ENCODE measurements at regions not wholly inside any gene's neighbourhood (a gene's known extent, or its start where the extent isn't known, plus 50 kb on each side); places are given as distances from the start of the nearest gene placed in this dataset.
"Not testable (repeated sequence)": the region's sequence is repeated elsewhere in the genome, so short reads cannot be mapped to it uniquely, and the experiment has no call there.

DNA sequence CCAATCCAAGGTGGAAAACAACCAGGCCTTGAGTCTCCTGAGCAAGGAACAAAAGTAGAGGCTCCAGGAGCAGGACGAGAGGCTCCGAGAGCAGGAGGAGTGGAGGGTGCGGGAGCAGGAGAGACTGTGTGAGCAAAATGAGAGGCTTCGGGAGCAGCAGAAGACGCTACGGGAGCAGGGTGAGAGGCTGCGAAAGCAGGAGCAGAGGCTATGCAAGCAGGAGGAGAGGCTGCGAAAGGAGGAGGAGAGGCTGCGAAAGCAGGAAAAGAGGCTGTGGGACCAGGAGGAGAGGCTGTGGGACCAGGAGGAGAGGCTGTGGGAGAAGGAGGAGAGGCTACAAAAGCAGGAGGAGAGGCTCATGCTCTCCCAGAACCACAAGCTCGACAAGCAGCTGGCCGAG lies 60.3 kb upstream of the UBE2Q2 start:
- H3K4me1 ChIP-seq (ENCODE audit: control insufficient read depth, insufficient read depth, low read length): no peaks in the 10 kb centered on the region
- H3K36me3 ChIP-seq (ENCODE audit: control insufficient read depth, insufficient read depth, low read length): no peaks in the 10 kb centered on the region
- BruUV-seq (replicated peaks): no TSS peak
- H3K9me3 ChIP-seq (ENCODE audit: control insufficient read depth, insufficient read depth, low read depth, low read length): no peaks in the 10 kb centered on the region
- intact Hi-C loops (cut with micrococcal nuclease; ENCODE audit: unreplicated experiment): no loop called here
- CTCF ChIA-PET: no interaction called here
- DNase-seq (ENCODE audit: low read depth, low spot score) (no peak), ATAC-seq (no peak)
- POLR2A ChIA-PET: interaction anchor here (0.6 kb wide), 1 partner anchor 25 kb away, joined by 4 read pairs; no protein-coding TSS in a partner anchor
- in situ Hi-C loops (cut with HindIII; ENCODE audit: low pct_unique_long_range_greater_than_20kb, low sequenced_read_pairs): no loop called here
- no peaks in the 10 kb centered on the region; the same call in 1 of the 2 replicates for H3K27me3 ChIP-seq (ENCODE audit: control insufficient read depth, insufficient read depth, low read length)
- TF ChIP-seq CTCF (IDR thresholded peaks at IDR 0.05) (no peak), POLR2AphosphoS5 (IDR thresholded peaks at IDR 0.05; ENCODE audit: low read depth, low read length) (no peak)
- TF ChIP-seq, protein P1, sequence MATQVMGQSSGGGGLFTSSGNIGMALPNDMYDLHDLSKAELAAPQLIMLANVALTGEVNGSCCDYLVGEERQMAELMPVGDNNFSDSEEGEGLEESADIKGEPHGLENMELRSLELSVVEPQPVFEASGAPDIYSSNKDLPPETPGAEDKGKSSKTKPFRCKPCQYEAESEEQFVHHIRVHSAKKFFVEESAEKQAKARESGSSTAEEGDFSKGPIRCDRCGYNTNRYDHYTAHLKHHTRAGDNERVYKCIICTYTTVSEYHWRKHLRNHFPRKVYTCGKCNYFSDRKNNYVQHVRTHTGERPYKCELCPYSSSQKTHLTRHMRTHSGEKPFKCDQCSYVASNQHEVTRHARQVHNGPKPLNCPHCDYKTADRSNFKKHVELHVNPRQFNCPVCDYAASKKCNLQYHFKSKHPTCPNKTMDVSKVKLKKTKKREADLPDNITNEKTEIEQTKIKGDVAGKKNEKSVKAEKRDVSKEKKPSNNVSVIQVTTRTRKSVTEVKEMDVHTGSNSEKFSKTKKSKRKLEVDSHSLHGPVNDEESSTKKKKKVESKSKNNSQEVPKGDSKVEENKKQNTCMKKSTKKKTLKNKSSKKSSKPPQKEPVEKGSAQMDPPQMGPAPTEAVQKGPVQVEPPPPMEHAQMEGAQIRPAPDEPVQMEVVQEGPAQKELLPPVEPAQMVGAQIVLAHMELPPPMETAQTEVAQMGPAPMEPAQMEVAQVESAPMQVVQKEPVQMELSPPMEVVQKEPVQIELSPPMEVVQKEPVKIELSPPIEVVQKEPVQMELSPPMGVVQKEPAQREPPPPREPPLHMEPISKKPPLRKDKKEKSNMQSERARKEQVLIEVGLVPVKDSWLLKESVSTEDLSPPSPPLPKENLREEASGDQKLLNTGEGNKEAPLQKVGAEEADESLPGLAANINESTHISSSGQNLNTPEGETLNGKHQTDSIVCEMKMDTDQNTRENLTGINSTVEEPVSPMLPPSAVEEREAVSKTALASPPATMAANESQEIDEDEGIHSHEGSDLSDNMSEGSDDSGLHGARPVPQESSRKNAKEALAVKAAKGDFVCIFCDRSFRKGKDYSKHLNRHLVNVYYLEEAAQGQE (IDR thresholded peaks at IDR 0.05; ENCODE audit: insufficient read depth in 1 of 2, low read depth in 2 of 2, low read length in 1 of 2): no peak
- no peak overlapping the region for H3K4me3 ChIP-seq (ENCODE audit: low read depth in 2 of 2, low read length in 2 of 2)
- H3K27ac ChIP-seq (ENCODE audit: low read length): no peak overlapping the region

GRCh38 chr15:75780995-75781394 lies 62.3 kb upstream of the UBE2Q2 start:
- CTCF ChIA-PET; ATAC-seq; H3K27me3 ChIP-seq (ENCODE audit: control insufficient read depth, insufficient read depth, low read length): not testable (repeated sequence)

DNA sequence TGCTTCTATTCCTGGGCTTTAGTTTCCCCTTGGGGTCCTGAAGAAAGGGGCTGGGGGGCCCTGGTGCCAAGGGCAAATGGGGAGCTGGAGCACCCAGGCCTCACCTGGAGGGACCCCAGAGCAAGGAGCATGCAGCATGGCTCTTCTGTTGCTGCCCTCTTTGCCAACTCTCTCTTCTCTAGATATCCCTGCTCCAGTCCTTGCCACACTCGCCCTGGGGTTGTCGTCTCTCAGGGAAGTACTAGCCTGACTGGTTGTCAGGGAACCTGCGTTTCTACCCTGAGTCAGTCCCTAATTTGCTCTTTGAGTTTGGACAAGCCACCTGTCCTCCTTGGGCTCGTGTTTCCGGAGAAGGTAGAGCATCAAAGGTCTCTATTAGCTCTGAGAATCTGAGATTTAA lies 63.7 kb upstream of the UBE2Q2 start:
- TF ChIP-seq, protein P1 (IDR thresholded peaks at IDR 0.05; ENCODE audit: insufficient read depth in 1 of 2, low read depth in 2 of 2, low read length in 1 of 2): no peak
- TF ChIP-seq POLR2AphosphoS5 (IDR thresholded peaks at IDR 0.05; ENCODE audit: low read depth, low read length) (no peak), TCF7L2 (IDR thresholded peaks at IDR 0.05; ENCODE audit: low read depth, low read length) (no peak), CTCF (IDR thresholded peaks at IDR 0.05) (no peak), SIN3A (IDR thresholded peaks at IDR 0.05; ENCODE audit: borderline replicate concordance, insufficient read depth, low read depth, low read length) (no peak)
- DNase-seq (ENCODE audit: low read depth, low spot score) (no peak), ATAC-seq (no peak)
- Histone ChIP-seq H3K4me1 (ENCODE audit: control insufficient read depth, insufficient read depth, low read length) (no peaks in the 10 kb centered on the region), H3K27ac (ENCODE audit: low read length) (no peak overlapping the region), H3K4me3 (ENCODE audit: low read depth in 2 of 2, low read length in 2 of 2) (no peak overlapping the region), H3K9me3 (ENCODE audit: control insufficient read depth, insufficient read depth, low read depth, low read length) (no peaks in the 10 kb centered on the region), H3K36me3 (ENCODE audit: control insufficient read depth, insufficient read depth, low read length) (no peaks in the 10 kb centered on the region), H3K27me3 (ENCODE audit: control insufficient read depth, insufficient read depth, low read length) (no peaks in the 10 kb centered on the region)
- in situ Hi-C loops (cut with HindIII; ENCODE audit: low pct_unique_long_range_greater_than_20kb, low sequenced_read_pairs) (no loop called here), intact Hi-C loops (cut with micrococcal nuclease; ENCODE audit: unreplicated experiment) (no loop called here)
- ChIA-PET CTCF (no interaction called here), POLR2A (no interaction called here)
- BruUV-seq (replicated peaks): no TSS peak

More at GRCh38 chr15:75780995-75781394, 62.3 kb upstream of the UBE2Q2 start:
- DNase-seq (ENCODE audit: low read depth, low spot score); H3K4me1 ChIP-seq (ENCODE audit: control insufficient read depth, insufficient read depth, low read length); intact Hi-C loops (cut with micrococcal nuclease; ENCODE audit: unreplicated experiment); H3K27ac ChIP-seq (ENCODE audit: low read length); H3K9me3 ChIP-seq (ENCODE audit: control insufficient read depth, insufficient read depth, low read depth, low read length); H3K4me3 ChIP-seq (ENCODE audit: low read depth in 2 of 2, low read length in 2 of 2); POLR2A ChIA-PET; in situ Hi-C loops (cut with HindIII; ENCODE audit: low pct_unique_long_range_greater_than_20kb, low sequenced_read_pairs); H3K36me3 ChIP-seq (ENCODE audit: control insufficient read depth, insufficient read depth, low read length); BruUV-seq (replicated peaks): not testable (repeated sequence)

Data from Panc1 (cell line).